A549 (cell line): ENCODE measurements at regions not wholly inside any gene's neighbourhood (a gene's known extent, or its start where the extent isn't known, plus 50 kb on each side); places are given as distances from the start of the nearest gene placed in this dataset.

ENCODE experiments used
- ATAC-seq, 2 experiments: fragments of 200-7000 bp in 1 of 2; fragments of >200 bp in 1 of 2; cut with Nextera tagmentation in 1 of 2; cut with Tn5 transposase in 1 of 2; 3 replicates each; pipeline versions ENCODE4 v1.8.0 to v1.9.1; 2018 to 2020; ENCODE audit warnings: mild to moderate bottlenecking in 1 of 2, moderate library complexity in 1 of 2
- CTCF ChIA-PET: fragments of 300-600 bp; sonication (Branson Sonifier 250); formaldehyde crosslinking; extraction: SDS; loops from one replicate; lab custom pipeline; 2021; ENCODE audit warnings: antibody characterized with exemption, inconsistent platforms; lab: Yijun Ruan, JAX
- POLR2A ChIA-PET: fragments of 350-600 bp; formaldehyde crosslinking; extraction: SDS; loops from one replicate; lab custom pipeline; 2021; ENCODE audit warnings: antibody characterized with exemption, inconsistent platforms; lab: Yijun Ruan, JAX
- DNase-seq, 2 experiments: peaks; one replicate each; pipeline versions ENCODE4 v3.0.0 to v3.0.0-alpha.2; 2011 to 2016; ENCODE audit warnings: low read depth in 1 of 2, low spot score in 1 of 2
- FAIRE-seq: peaks from 2 replicates; lab custom pipeline; 2011; peaks lifted over from hg19 to GRCh38; lab: Jason Lieb, UNC
- H3K27ac ChIP-seq, 2 experiments: fragments of >200 bp; sonication (Bioruptor Twin); formaldehyde crosslinking; 3 replicates each; pipeline ENCODE4 v1.5.1; 2016 to 2017
- H3K4me1 ChIP-seq: fragments of >200 bp; sonication (Bioruptor Twin); formaldehyde crosslinking; 3 replicates; pipeline ENCODE4 v1.6.1; 2016
- H3K4me2 ChIP-seq: fragments of >200 bp; sonication (Bioruptor Twin); formaldehyde crosslinking; 3 replicates; pipeline ENCODE4 v1.6.1; 2016
- H3K4me3 ChIP-seq: fragments of >200 bp; sonication (Bioruptor Twin); formaldehyde crosslinking; 3 replicates; pipeline ENCODE4 v1.5.1; 2016
- H3K9me3 ChIP-seq: fragments of >200 bp; sonication (Bioruptor Twin); formaldehyde crosslinking; 3 replicates; pipeline ENCODE4 v1.6.1; 2016
- BHLHE40 ChIP-seq: IDR thresholded peaks from 2 replicates; pipeline ENCODE4 v1.6.1; 2012; ENCODE audit warnings: low read depth, low read length, inconsistent platforms
- CBX8 ChIP-seq: fragments of 200-600 bp; sonication (generic); IDR thresholded peaks from 2 replicates; pipeline ENCODE4 v1.6.1; 2016
- CEBPB ChIP-seq, 2 experiments: fragments of >200 bp in 1 of 2; sonication (Bioruptor Twin) in 1 of 2; formaldehyde crosslinking in 1 of 2; IDR thresholded peaks; 2 replicates each; pipeline ENCODE4 v1.6.1; 2012 to 2016
- E2F6 ChIP-seq: IDR thresholded peaks from 2 replicates; pipeline ENCODE4 v1.6.1; 2012; ENCODE audit warnings: low read depth, borderline replicate concordance
- EP300 ChIP-seq, 2 experiments: fragments of >200 bp; sonication (Bioruptor Twin); formaldehyde crosslinking; IDR thresholded peaks; 2 replicates in 1 of 2; 3 replicates in 1 of 2; pipeline ENCODE4 v1.6.1; 2016 to 2017
- FOXS1 ChIP-seq: fragments of 250-450 bp; sonication (Bioruptor Pico); IDR thresholded peaks from 2 replicates; pipeline ENCODE4 v1.5.0; 2020; ENCODE audit warnings: mild to moderate bottlenecking, moderate library complexity
- GATA3 ChIP-seq: IDR thresholded peaks from 2 replicates; pipeline ENCODE4 v1.6.1; 2012; ENCODE audit warnings: borderline replicate concordance
- HDAC2 ChIP-seq: fragments of 200-600 bp; sonication (generic); IDR thresholded peaks from 2 replicates; pipeline ENCODE4 v1.6.1; 2016
- HEYL ChIP-seq: fragments of 250-450 bp; sonication (Bioruptor Pico); IDR thresholded peaks from 2 replicates; pipeline ENCODE4 v1.8.0; 2021; ENCODE audit warnings: mild to moderate bottlenecking, moderate library complexity
- HMGXB4 ChIP-seq: fragments of 250-450 bp; sonication (Bioruptor Pico); IDR thresholded peaks from 2 replicates; pipeline ENCODE4 v1.5.0; 2021; ENCODE audit warnings: mild to moderate bottlenecking, moderate library complexity, borderline replicate concordance
- KDM1A ChIP-seq: fragments of 200-600 bp; sonication (generic); IDR thresholded peaks from 2 replicates; pipeline ENCODE4 v1.6.1; 2016; ENCODE audit warnings: low read depth, mild to moderate bottlenecking
- MAX ChIP-seq: IDR thresholded peaks from 2 replicates; pipeline ENCODE4 v1.6.1; 2012
- NPAS2 ChIP-seq: fragments of 250-450 bp; sonication (Bioruptor Pico); IDR thresholded peaks from 2 replicates; pipeline ENCODE4 v1.8.0; 2022; ENCODE audit warnings: mild to moderate bottlenecking, moderate library complexity, borderline replicate concordance
- POLR2A ChIP-seq: IDR thresholded peaks from 2 replicates; pipeline ENCODE4 v1.6.1; 2012; ENCODE audit warnings: mild to moderate bottlenecking, low read length
- USF2 ChIP-seq: fragments of 450-650 bp; IDR thresholded peaks from 2 replicates; pipeline ENCODE4 v1.6.1; 2014; ENCODE audit warnings: antibody characterized with exemption
- WGBS: methylation state at CpG from one replicate; pipeline ENCODE4 v1.1.6; 2017; ENCODE audit errors: missing lambda C conversion rate; 5-methylcytosine and 5-hydroxymethylcytosine counted together

GRCh38 chr12:116384175-116384574, 106.7 kb upstream of the MED13L start (continued):
- TF ChIP-seq HMGXB4 (CRISPR knock-in tag) (no peak), GATA3 (no peak), FOXS1 (no peak), USF2 (no peak), EP300 (IDR thresholded peaks at IDR 0.05) (no peak), POLR2A (no peak), BHLHE40 (no peak)

GRCh38 chr12:116384691-116385485, 107.4 kb upstream of the MED13L start:
- no peak for ATAC-seq
- Histone ChIP-seq H3K9me3 (no peaks in the 10 kb centered on the region), H3K4me3 (no peak overlapping the region), H3K4me1 (peaks cover 78% of the 10 kb centered on the region), H3K27ac (peak overlapping the region; percentile 99), H3K4me2 (peak overlapping the region; percentile 40)
- 72% methylated on average over 7 of the region's 7 CpGs for WGBS
- no peak for FAIRE-seq
- peak; percentile 81; the same call in 1 of the 2 replicates for TF ChIP-seq KDM1A
- no peak for TF ChIP-seq NPAS2 (CRISPR knock-in tag)
- 0 out of 2 replicates have a peak, but pooled peaks have one; percentile 23 for TF ChIP-seq HDAC2
- DNase-seq = peak in 1 of 2 experiments; percentile 42
- CTCF ChIA-PET = interaction anchor here (0.6 to 1.5 kb wide), 7 partner anchors 8 to 244 kb away, joined by 3 to 5 read pairs (median 3); no protein-coding TSS in a partner anchor
- POLR2A ChIA-PET = interaction anchor here (0.7 kb wide), 1 partner anchor 16 kb away, joined by 7 read pairs; no protein-coding TSS in a partner anchor

GRCh38 chr12:116385486-116386217, 108.2 kb upstream of the MED13L start:
- POLR2A ChIA-PET = no interaction called here
- peak in 1 of 2 experiments; percentile 52; a peak in 3 of 6 replicates for ATAC-seq
- Histone ChIP-seq H3K4me1 (peaks cover 78% of the 10 kb centered on the region), H3K27ac (peak overlapping the region; percentile 99), H3K4me3 (no peak overlapping the region), H3K4me2 (peak overlapping the region; percentile 40), H3K9me3 (peaks cover under 1% of the 10 kb centered on the region; the same call in 2 of the 3 replicates)
- TF ChIP-seq CEBPB (IDR thresholded peaks at IDR 0.05) (peak in 1 of 2 experiments; percentile 78; a peak in 2 of 4 replicates), HEYL (CRISPR knock-in tag) (no peak), MAX (peak; percentile 63), E2F6 (peak; percentile 23; the same call in 1 of the 2 replicates), KDM1A (peak; percentile 57; the same call in 1 of the 2 replicates), GATA3 (peak; percentile 65), HDAC2 (no peak), CBX8 (no peak)
- no peak for FAIRE-seq
- CTCF ChIA-PET = interaction anchor here (0.6 to 2.4 kb wide), 8 partner anchors 9 to 244 kb away, joined by 3 to 8 read pairs (median 4); partner anchors contain the start of gene MED13L
- WGBS = 52% methylated on average over 21 of the region's 21 CpGs
- DNase-seq = peak in 1 of 2 experiments; percentile 87
